SH-SY5Y (cell line): ENCODE measurements at regions not wholly inside any gene's neighbourhood (a gene's known extent, or its start where the extent isn't known, plus 50 kb on each side); places are given as distances from the start of the nearest gene placed in this dataset.

Source experiments
- GATA2 ChIP-seq: IDR thresholded peaks from 2 replicates; pipeline ENCODE4 v1.6.1; 2011; ENCODE audit warnings: mild to moderate bottlenecking, low read depth, low read length
- GATA3 ChIP-seq: IDR thresholded peaks from 2 replicates; pipeline ENCODE4 v1.6.1; 2011; ENCODE audit warnings: low read depth, mild to moderate bottlenecking, low read length, moderate library complexity

- TF ChIP-seq GATA3 (no peak), GATA2 (no peak)
Measured at GRCh38 chr15:57890351-57890750, 175.2 kb downstream of the ALDH1A2 start.
